Body of pancreas (tissue), 4 donors: ENCODE measurements at regions not wholly inside any gene's neighbourhood (a gene's known extent, or its start where the extent isn't known, plus 50 kb on each side); places are given as distances from the start of the nearest gene placed in this dataset.

Experiments used
- POLR2A ChIP-seq, 3 donors: fragments of 450-650 bp; IDR thresholded peaks; one replicate each; pipeline ENCODE4 v1.6.1; 2016; ENCODE audit warnings: antibody characterized with exemption in 3 of 3, mild to moderate bottlenecking in 2 of 3
- TF ChIP-seq, protein P1 (sequence below), 7 experiments: fragments of 450-650 bp in 4 of 7; fragments of 200-600 bp in 3 of 7; sonication (generic) in 3 of 7; IDR thresholded peaks; one replicate each; pipeline ENCODE4 v1.5.1; 2016 to 2019; ENCODE audit warnings: antibody characterized with exemption in 7 of 7

DNA sequence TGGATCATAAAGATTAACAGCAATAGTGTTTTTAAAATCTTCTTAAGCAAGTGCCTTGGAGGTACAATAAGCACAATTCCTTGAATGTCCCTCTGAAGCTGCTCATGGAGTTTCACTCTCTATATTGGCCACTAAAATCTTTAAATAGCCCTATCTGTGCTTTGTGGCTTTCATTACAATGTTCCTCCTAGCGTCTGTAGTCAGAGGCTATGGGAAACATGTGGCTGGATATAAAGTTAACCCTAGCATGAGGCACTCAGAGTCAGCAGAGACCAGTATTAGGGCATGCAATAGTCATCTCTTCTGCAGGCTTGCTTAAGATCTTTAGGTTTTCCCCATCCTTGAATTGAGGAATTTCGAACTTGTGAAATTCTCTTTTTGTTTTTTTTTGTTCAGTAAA is 668.2 kb downstream of the CDH11 start:
- no peak for TF ChIP-seq POLR2A (IDR thresholded peaks at IDR 0.05)
- TF ChIP-seq, protein P1, sequence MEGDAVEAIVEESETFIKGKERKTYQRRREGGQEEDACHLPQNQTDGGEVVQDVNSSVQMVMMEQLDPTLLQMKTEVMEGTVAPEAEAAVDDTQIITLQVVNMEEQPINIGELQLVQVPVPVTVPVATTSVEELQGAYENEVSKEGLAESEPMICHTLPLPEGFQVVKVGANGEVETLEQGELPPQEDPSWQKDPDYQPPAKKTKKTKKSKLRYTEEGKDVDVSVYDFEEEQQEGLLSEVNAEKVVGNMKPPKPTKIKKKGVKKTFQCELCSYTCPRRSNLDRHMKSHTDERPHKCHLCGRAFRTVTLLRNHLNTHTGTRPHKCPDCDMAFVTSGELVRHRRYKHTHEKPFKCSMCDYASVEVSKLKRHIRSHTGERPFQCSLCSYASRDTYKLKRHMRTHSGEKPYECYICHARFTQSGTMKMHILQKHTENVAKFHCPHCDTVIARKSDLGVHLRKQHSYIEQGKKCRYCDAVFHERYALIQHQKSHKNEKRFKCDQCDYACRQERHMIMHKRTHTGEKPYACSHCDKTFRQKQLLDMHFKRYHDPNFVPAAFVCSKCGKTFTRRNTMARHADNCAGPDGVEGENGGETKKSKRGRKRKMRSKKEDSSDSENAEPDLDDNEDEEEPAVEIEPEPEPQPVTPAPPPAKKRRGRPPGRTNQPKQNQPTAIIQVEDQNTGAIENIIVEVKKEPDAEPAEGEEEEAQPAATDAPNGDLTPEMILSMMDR (IDR thresholded peaks at IDR 0.05) = no peak
